ENCODE measurements at regions not wholly inside any gene's neighbourhood (a gene's known extent, or its start where the extent isn't known, plus 50 kb on each side); places are given as distances from the start of the nearest gene placed in this dataset.

GRCh38 chr11:69974528-69974927, 103.6 kb upstream of the ANO1 start:
- Histone ChIP-seq H3K4me3 (no peak overlapping the region), H3K9me3 (no peaks in the 10 kb centered on the region), H3K36me3 (no peaks in the 10 kb centered on the region), H3K4me1 (no peaks in the 10 kb centered on the region), H3K27me3 (peaks cover 0 to 49% of the 10 kb centered on the region in 2 donors), H3K27ac (no peak overlapping the region)
- no peak for DNase-seq
- no peak for TF ChIP-seq CTCF (IDR thresholded peaks at IDR 0.05)
- intact Hi-C loops (cut with DNase I), result no loop called here
- no peak for ATAC-seq

- Histone ChIP-seq H3K27me3 (peaks cover 0 to 43% of the 10 kb centered on the region in 2 donors), H3K4me1 (no peaks in the 10 kb centered on the region), H3K4me3 (no peak overlapping the region), H3K9me3 (no peaks in the 10 kb centered on the region), H3K36me3 (no peaks in the 10 kb centered on the region), H3K27ac (no peak overlapping the region)
- DNase-seq (no peak), ATAC-seq (no peak)
- TF ChIP-seq CTCF (IDR thresholded peaks at IDR 0.05), result no peak
- intact Hi-C loops (cut with DNase I), result no loop called here
These were observed 102.3 kb upstream of the ANO1 start for GRCh38 chr11:69975822-69976221.

DNA sequence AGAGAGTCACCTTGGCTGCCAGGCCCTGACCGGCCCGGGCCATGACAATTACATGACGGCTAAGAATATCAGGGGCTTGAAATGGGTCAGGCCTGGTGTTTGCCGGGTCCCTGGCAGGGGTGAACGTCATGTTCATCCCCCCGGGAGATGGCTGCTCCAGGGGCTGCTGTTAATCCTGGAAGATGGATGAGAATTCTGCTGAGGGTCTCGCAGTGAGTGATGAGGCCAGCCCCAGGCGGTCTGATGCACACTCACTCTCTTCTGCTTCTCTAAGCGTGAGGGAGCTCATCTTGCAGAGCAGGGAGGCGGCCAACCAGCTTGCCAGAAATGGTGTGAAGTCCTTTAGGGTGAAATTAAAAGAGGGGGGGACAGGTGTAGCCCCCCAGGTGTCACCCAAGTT, 101.3 kb upstream of the ANO1 start:
- intact Hi-C loops (cut with DNase I), result no loop called here
- ATAC-seq, result no peak
- H3K4me1 ChIP-seq, result no peaks in the 10 kb centered on the region

DNA sequence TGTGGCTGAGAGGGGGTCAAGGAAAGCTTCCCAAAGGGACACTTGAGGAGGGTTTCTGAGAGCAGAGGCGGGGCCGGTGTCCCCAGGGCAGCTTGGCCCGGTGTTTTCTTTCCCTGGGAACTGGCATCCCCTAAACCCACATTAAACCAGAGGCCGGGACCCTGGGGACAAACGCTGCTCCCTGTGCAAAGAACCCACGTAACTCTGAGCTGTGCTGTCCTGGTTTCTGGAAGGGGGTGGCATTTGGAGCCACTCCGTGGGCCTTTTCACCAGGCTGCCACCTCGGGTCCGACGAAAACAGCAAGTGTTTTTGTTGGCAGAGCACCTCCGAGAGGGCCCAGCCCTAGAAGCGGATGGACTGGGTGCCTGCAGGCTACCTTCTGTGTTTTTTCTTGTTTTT, 100.2 kb upstream of the ANO1 start:
- H3K27me3 ChIP-seq, result peaks cover 0 to 54% of the 10 kb centered on the region in 2 donors
- H3K9me3 ChIP-seq, result no peaks in the 10 kb centered on the region
- no peaks in the 10 kb centered on the region for H3K4me1 ChIP-seq
- TF ChIP-seq CTCF (IDR thresholded peaks at IDR 0.05), result no peak
- intact Hi-C loops (cut with DNase I), result no loop called here
- no peak overlapping the region for H3K27ac ChIP-seq
- ATAC-seq (no peak), DNase-seq (no peak)
- no peaks in the 10 kb centered on the region for H3K36me3 ChIP-seq
- H3K4me3 ChIP-seq, result no peak overlapping the region

More for the DNA sequence above, 101.3 kb upstream of the ANO1 start:
- Histone ChIP-seq H3K36me3 (no peaks in the 10 kb centered on the region), H3K27me3 (peaks cover 0 to 43% of the 10 kb centered on the region in 2 donors), H3K4me3 (no peak overlapping the region), H3K27ac (no peak overlapping the region), H3K9me3 (no peaks in the 10 kb centered on the region)
- TF ChIP-seq CTCF (IDR thresholded peaks at IDR 0.05), result no peak
- DNase-seq, result no peak

- no peaks in the 10 kb centered on the region for H3K4me1 ChIP-seq
- H3K36me3 ChIP-seq, result no peaks in the 10 kb centered on the region
- DNase-seq, result no peak
- intact Hi-C loops (cut with DNase I), result no loop called here
- H3K9me3 ChIP-seq, result no peaks in the 10 kb centered on the region
- H3K27ac ChIP-seq, result no peak overlapping the region
- peaks cover 9 to 65% of the 10 kb centered on the region in 2 donors for H3K27me3 ChIP-seq
- TF ChIP-seq CTCF (IDR thresholded peaks at IDR 0.05), result no peak
- ATAC-seq, result no peak
- H3K4me3 ChIP-seq, result no peak overlapping the region
These were observed 99.1 kb upstream of the ANO1 start for GRCh38 chr11:69978841-69979614.

All from left lung (tissue), 4 donors.